ENCODE measurements at regions not wholly inside any gene's neighbourhood (a gene's known extent, or its start where the extent isn't known, plus 50 kb on each side); places are given as distances from the start of the nearest gene placed in this dataset.

DNA sequence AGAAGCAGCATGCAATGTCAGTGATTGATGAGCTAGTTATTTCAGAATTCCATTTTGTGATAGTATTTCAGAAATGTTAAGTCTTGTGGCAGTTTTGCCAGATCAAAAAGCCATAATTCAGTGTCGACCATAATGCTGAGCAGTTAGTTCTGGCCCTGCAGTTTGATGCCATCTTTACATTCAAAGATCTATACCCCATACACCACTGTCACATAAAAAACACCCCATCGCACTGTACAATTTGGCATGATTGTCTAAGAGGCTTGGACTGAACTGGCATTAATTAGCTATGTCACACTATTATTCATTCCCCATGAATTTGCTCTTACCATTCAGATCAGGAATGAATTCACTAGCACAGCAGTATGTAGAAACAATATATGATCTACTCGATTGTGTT lies 127.7 kb upstream of the EPHA3 start:
- Mint-ChIP-seq H3K36me3 (ENCODE audit: low read depth) (no peaks in the 10 kb centered on the region), H3K9me3 (peaks cover 6% of the 10 kb centered on the region), H3K27ac (no peak overlapping the region), H3K4me3 (no peak overlapping the region), H3K4me1 (ENCODE audit: low read depth) (no peaks in the 10 kb centered on the region), H3K27me3 (no peaks in the 10 kb centered on the region)
- ChIA-PET CTCF (no interaction called here), POLR2A (no interaction called here)
- no peak for ATAC-seq
- no peak for DNase-seq
- TF ChIP-seq, protein P1, sequence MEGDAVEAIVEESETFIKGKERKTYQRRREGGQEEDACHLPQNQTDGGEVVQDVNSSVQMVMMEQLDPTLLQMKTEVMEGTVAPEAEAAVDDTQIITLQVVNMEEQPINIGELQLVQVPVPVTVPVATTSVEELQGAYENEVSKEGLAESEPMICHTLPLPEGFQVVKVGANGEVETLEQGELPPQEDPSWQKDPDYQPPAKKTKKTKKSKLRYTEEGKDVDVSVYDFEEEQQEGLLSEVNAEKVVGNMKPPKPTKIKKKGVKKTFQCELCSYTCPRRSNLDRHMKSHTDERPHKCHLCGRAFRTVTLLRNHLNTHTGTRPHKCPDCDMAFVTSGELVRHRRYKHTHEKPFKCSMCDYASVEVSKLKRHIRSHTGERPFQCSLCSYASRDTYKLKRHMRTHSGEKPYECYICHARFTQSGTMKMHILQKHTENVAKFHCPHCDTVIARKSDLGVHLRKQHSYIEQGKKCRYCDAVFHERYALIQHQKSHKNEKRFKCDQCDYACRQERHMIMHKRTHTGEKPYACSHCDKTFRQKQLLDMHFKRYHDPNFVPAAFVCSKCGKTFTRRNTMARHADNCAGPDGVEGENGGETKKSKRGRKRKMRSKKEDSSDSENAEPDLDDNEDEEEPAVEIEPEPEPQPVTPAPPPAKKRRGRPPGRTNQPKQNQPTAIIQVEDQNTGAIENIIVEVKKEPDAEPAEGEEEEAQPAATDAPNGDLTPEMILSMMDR (IDR thresholded peaks at IDR 0.05), result no peak
- intact Hi-C loops (cut with micrococcal nuclease), result no loop called here

DNA sequence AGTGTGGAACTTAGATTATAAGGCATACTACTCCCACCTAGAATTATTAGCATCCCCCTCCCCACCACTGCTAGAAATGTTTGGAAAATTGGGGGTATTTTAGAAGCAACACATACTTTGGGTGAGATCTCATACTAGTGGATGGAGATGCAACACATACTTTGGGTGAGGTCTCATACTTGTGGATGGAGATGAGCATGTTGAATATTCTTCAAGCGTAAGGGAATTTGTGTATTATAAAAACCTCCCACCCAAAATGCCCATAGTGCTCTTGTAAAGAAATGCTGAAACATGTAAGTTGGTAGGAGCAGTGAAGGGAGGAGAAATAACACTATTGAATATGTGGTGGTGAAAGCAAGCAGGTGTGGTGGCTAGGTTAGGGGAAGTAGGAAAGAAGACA lies 124.0 kb upstream of the EPHA3 start:
- H3K27me3 Mint-ChIP-seq, result no peaks in the 10 kb centered on the region
- CTCF ChIA-PET, result no interaction called here
- DNase-seq (no peak), ATAC-seq (no peak)
- peaks cover 7% of the 10 kb centered on the region for H3K9me3 Mint-ChIP-seq
- TF ChIP-seq, protein P1 (IDR thresholded peaks at IDR 0.05), result no peak
- no peak overlapping the region for H3K4me3 Mint-ChIP-seq
- no peaks in the 10 kb centered on the region for H3K4me1 Mint-ChIP-seq (ENCODE audit: low read depth)
- H3K36me3 Mint-ChIP-seq (ENCODE audit: low read depth), result no peaks in the 10 kb centered on the region
- no peak overlapping the region for H3K27ac Mint-ChIP-seq
- POLR2A ChIA-PET, result no interaction called here
- intact Hi-C loops (cut with micrococcal nuclease), result no loop called here

DNA sequence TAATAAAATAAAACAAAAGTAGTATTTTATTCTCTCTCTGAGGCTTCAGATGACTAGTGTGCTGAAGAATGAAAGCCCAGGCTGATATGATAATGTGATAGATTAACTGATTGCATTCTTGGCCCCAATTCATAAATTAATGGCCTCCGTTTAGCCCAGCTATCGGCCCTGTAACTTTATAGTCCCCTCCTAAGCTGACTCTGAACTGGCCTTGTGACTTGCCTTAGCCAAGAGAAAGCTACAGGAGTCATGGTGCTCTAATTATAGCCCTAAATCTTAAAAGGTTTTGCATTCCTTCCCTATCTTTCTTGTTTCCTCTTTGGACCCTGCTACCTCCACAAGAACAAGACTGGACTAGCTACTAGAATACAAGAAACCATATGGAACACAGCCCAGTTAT lies 123.2 kb upstream of the EPHA3 start:
- CTCF ChIA-PET, result no interaction called here
- no peak overlapping the region for H3K27ac Mint-ChIP-seq
- H3K9me3 Mint-ChIP-seq, result peaks cover 7% of the 10 kb centered on the region
- intact Hi-C loops (cut with micrococcal nuclease), result no loop called here
- DNase-seq (no peak), ATAC-seq (no peak)
- no peak overlapping the region for H3K4me3 Mint-ChIP-seq
- no peaks in the 10 kb centered on the region for H3K4me1 Mint-ChIP-seq (ENCODE audit: low read depth)
- H3K27me3 Mint-ChIP-seq, result no peaks in the 10 kb centered on the region
- TF ChIP-seq, protein P1 (IDR thresholded peaks at IDR 0.05), result no peak
- POLR2A ChIA-PET, result no interaction called here
- H3K36me3 Mint-ChIP-seq (ENCODE audit: low read depth), result no peaks in the 10 kb centered on the region

DNA sequence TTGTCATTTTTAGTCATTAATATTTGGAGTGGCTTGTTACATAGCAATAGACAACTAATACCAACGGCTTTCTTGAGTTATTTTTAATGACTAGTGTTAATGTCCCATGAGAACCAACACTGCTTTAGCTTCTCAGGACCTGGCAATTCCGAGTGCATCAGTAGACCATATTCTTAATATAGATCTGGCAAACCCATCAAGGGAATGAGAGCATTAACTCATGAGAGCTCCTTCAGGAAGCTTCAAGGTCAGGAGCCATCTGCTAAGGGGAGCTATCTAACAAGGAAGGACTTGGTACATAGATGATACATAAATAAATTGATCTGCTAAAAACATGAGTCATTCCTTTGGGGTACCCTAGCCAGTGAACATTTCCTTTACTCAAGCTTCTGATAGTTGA lies 122.6 kb upstream of the EPHA3 start:
- POLR2A ChIA-PET, result no interaction called here
- CTCF ChIA-PET, result no interaction called here
- Mint-ChIP-seq H3K4me3 (no peak overlapping the region), H3K36me3 (ENCODE audit: low read depth) (no peaks in the 10 kb centered on the region), H3K27ac (no peak overlapping the region), H3K4me1 (ENCODE audit: low read depth) (no peaks in the 10 kb centered on the region), H3K27me3 (no peaks in the 10 kb centered on the region), H3K9me3 (peaks cover 6% of the 10 kb centered on the region)
- intact Hi-C loops (cut with micrococcal nuclease), result no loop called here
- no peak for ATAC-seq
- TF ChIP-seq, protein P1 (IDR thresholded peaks at IDR 0.05), result no peak
- no peak for DNase-seq

DNA sequence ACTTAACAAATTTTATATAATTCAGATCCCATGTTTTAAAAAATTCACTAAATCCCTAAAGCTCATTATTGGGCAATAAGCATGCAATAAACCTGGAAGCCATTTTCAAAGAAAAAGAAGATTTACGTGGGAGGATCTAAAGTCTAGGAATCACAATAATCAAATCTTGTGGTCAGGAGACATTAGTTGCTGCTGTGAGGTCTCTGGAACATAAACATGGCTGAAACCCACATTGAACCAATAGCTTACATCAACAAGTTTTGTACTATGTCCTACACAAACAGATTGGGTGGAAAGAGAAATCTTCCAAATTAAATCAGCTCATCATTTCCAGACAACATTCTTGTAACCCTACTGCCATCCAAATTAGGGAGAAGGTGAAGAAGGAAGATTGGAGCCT lies 121.9 kb upstream of the EPHA3 start:
- TF ChIP-seq, protein P1 (IDR thresholded peaks at IDR 0.05), result no peak
- intact Hi-C loops (cut with micrococcal nuclease), result no loop called here
- Mint-ChIP-seq H3K9me3 (peaks cover 5% of the 10 kb centered on the region), H3K4me1 (ENCODE audit: low read depth) (no peaks in the 10 kb centered on the region), H3K36me3 (ENCODE audit: low read depth) (no peaks in the 10 kb centered on the region), H3K27ac (no peak overlapping the region), H3K27me3 (no peaks in the 10 kb centered on the region), H3K4me3 (no peak overlapping the region)
- DNase-seq (no peak), ATAC-seq (no peak)
- CTCF ChIA-PET, result no interaction called here
- POLR2A ChIA-PET, result no interaction called here
